Right renal cortex interstitium (tissue), 3 donors: ENCODE measurements at regions not wholly inside any gene's neighbourhood (a gene's known extent, or its start where the extent isn't known, plus 50 kb on each side); places are given as distances from the start of the nearest gene placed in this dataset.

Experiments used
- DNase-seq, 3 donors: peaks; one replicate each; pipeline ENCODE4 v3.0.0-alpha.2; 2013; ENCODE audit warnings: low read depth in 3 of 3, low spot score in 2 of 3

GRCh38 chr13:106143392-106143791, 392.1 kb downstream of the EFNB2 start:
- DNase-seq, result no peak

DNA sequence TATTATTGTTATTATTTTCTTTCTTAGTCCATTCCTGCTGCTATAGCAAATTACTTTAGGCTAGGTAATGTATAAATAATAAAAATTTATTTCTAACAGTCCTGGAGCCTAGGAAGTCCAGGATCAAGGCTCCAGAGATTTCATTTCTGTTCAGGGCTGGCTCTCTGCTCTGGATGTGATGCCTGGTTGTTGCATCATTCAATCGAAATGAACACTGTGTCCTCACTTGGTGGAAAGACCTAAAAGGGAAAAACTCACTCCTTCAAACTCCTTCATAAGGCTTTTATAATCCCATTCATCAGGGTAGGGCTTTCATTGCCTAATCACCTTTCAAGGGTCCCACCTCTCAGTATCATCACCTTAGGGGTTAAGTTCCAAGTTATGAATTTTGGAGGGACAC, 395.0 kb downstream of the EFNB2 start:
- DNase-seq, result no peak

GRCh38 chr13:106139942-106140341, 395.5 kb downstream of the EFNB2 start:
- DNase-seq, result no peak

- DNase-seq, result no peak
Observed at GRCh38 chr13:106139377-106139776, 396.1 kb downstream of the EFNB2 start.

GRCh38 chr13:106138620-106139019, 396.8 kb downstream of the EFNB2 start:
- no peak for DNase-seq

DNA sequence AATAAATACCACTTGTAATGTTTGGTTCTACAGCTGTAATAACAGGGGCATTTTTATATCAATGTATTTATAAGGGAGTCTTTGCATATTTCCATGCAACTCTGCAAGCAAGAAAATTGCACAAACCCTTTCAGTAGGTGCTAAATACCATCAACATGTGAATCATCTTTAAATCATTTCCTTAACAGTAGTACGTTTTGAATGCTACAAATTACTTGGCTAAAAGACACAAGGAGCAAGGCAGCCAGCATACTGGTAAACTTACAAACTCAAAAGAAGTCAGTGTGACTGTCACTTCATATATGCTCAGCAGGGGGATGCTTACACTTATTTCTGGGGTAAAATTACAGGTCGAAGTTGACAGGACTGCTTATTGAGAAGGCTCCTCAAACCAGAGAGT, 402.4 kb downstream of the EFNB2 start:
- no peak for DNase-seq

DNA sequence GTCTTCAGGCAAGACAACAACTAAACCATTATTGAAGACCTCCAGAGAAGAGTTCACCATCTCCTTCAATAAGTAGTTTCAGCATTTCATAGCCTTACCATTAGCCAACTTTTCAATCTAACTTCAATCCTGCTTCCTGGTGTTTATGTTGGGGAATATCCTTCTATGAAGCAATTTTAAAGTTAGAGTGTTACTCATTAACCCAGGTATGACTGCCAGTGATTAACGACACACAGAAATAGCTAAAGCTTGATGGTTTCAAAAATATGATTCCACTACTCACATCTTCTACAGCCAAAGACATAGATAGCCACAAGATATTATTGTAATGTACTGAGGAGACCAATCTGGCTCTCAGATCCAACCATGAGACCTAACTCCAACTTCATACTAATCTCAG, 403.2 kb downstream of the EFNB2 start:
- DNase-seq, result no peak

DNA sequence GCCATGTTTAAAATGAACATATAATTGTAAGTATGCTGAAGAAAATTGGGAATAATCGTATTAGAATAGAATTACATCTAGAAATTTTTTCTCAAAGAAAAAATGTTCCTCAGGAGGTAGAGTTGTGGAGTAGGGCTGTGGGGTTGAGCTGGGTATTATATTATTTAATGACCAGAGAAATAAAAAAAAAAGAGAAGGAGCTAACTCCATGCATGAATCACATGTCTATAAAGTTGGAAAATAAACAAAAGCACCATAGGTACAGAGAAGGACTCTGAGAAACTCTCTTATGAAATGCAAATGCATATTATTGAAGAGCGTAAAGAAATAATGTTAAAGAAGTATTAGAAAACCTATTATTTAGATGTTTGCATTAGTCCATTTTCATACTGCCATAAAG, 405.5 kb downstream of the EFNB2 start:
- DNase-seq, result no peak

GRCh38 chr13:106129273-106129672, 406.2 kb downstream of the EFNB2 start:
- no peak for DNase-seq

- no peak for DNase-seq
Observed at GRCh38 chr13:106122234-106122633, 413.2 kb downstream of the EFNB2 start.

GRCh38 chr13:106121173-106121754, 414.2 kb downstream of the EFNB2 start:
- DNase-seq, result no peak

GRCh38 chr13:106118996-106119395, 416.5 kb downstream of the EFNB2 start:
- no peak for DNase-seq

DNA sequence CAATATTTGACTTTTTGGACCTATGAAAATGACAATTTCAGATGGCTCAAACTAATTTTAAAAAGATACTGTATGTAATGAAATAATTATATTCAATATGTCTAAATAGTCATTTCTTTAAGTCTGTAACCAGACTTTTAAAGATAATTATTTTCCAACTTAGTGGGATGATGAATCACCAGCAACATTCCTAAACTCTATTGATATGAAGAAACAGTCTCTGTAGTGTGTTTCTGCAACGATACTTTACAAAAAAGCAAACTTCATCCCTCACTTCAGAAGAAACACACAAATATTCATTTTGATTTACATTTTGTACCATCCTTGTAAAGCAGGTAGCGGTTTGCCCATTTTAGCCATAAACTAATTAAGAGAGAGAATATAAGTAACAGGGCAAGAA, 417.4 kb downstream of the EFNB2 start:
- DNase-seq, result no peak

GRCh38 chr13:106117640-106118039, 417.8 kb downstream of the EFNB2 start:
- no peak for DNase-seq

DNA sequence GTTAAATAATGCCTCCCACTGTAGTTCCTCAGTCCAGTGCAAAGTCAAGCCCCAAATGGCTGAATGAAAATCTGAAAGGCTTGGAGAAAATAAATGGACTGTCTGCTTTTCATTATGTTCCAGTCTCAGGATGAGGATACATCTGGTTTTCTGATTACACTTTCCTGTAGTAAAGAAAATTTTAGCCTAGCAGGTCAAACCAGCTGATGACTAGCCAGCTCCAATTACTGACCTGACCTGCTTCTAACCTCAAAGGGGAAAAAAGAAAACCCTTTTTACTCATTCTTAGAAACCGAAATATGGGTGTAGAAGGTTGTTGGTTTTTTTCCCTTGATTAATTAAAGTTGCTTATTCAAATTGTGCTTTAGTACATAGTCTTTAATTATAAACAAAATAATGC, 418.4 kb downstream of the EFNB2 start:
- DNase-seq, result no peak

- no peak for DNase-seq
Observed at GRCh38 chr13:106115081-106115480, 420.4 kb downstream of the EFNB2 start.

GRCh38 chr13:106113796-106114195, 421.7 kb downstream of the EFNB2 start:
- no peak for DNase-seq

DNA sequence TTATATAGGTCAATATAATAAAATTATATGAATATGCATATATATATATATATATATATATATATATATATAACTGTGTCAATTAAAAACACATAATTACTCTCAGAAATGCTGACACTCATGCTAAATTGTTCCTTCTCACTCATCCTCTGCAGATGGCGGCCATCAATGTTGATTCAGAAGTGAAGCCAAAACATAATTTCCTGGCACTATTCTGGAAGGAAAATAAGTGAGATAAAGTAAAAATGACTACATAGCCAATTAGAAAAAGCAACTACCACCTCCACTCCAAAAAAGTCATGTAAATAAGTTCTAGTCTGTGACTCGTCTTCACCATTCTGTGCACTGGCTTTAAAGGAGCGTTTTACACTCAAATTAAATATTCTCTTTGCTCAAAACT, 423.3 kb downstream of the EFNB2 start:
- no peak for DNase-seq

- no peak for DNase-seq
Observed at GRCh38 chr13:106110241-106110855, 425.1 kb downstream of the EFNB2 start.

GRCh38 chr13:106109391-106109791, 426.1 kb downstream of the EFNB2 start:
- DNase-seq, result no peak

GRCh38 chr13:106108346-106108745, 427.1 kb downstream of the EFNB2 start:
- no peak for DNase-seq

DNA sequence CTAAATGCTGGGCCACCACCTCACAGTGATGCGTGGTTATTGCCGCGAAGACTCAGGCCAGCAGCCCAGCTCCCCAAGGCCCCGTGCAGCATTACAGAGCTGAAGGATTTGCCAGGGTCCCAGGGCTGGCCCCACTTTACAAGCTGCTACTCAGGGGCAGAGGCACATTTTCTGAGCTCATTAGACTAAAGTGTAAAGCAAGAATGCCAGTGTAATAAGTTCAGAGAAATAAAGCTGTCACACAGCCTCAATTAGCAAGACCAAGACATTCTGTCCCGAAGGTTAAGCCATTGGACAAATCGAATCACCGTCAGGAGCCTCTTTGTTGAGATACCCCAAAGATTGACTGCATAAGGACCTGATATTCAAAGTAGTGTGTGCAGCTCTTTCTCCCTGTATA, 428.4 kb downstream of the EFNB2 start:
- DNase-seq, result no peak

DNA sequence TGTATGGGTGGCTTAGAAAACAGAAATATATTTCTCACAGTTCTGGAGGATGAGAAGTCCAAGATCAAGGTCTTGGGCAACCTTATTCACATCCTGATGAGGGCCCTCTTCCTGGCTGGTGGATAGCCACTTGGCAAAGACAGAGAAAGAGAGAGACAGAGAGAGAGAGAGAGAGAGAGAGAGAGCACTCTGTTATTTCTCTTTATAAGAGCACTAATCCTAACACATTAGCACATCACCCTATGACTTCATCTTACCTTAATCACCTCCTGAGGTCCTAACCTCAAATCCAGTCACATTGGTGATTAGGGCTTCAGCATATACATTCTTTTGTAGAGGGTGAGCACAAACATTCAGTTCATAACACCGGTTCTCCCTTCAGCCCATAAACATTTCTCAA, 430.3 kb downstream of the EFNB2 start:
- no peak for DNase-seq
